DOHH2 (cell line): ENCODE measurements at regions not wholly inside any gene's neighbourhood (a gene's known extent, or its start where the extent isn't known, plus 50 kb on each side); places are given as distances from the start of the nearest gene placed in this dataset.

Experiments
- H3F3A ChIP-seq: fragments of 200-600 bp; sonication (generic), shearing (Covaris generic); 2 replicates; pipeline ENCODE4 v1.6.0; 2016; ENCODE audit warnings: antibody characterized with exemption, mild to moderate bottlenecking; ENCODE audit not compliant: control insufficient read depth, insufficient read depth
- H3K27ac ChIP-seq: fragments of 200-600 bp; sonication (generic); 2 replicates; pipeline ENCODE4 v1.5.1; 2014; ENCODE audit warnings: low read depth, mild to moderate bottlenecking, low read length, moderate library complexity
- H3K27me3 ChIP-seq: fragments of 200-600 bp; sonication (generic); 2 replicates; pipeline ENCODE4 v1.6.1; 2014; ENCODE audit warnings: mild to moderate bottlenecking, low read length, mixed read lengths; ENCODE audit not compliant: control insufficient read depth
- H3K36me3 ChIP-seq: fragments of 200-600 bp; sonication (generic); 2 replicates; pipeline ENCODE4 v1.6.1; 2014; ENCODE audit warnings: mild to moderate bottlenecking, low read length, moderate library complexity, mixed read lengths; ENCODE audit not compliant: control insufficient read depth
- H3K4me1 ChIP-seq: fragments of 200-600 bp; sonication (generic); 2 replicates; pipeline ENCODE4 v1.6.1; 2014; ENCODE audit warnings: mild to moderate bottlenecking, low read length, mixed read lengths; ENCODE audit not compliant: control insufficient read depth
- H3K4me2 ChIP-seq: fragments of 200-600 bp; sonication (generic); 2 replicates; pipeline ENCODE4 v1.6.0; 2014; ENCODE audit warnings: mild to moderate bottlenecking, low read length, moderate library complexity
- H3K4me3 ChIP-seq: fragments of 200-600 bp; sonication (generic); 2 replicates; pipeline ENCODE4 v1.5.1; 2014; ENCODE audit warnings: mild to moderate bottlenecking, low read length, mixed read lengths
- H3K79me2 ChIP-seq: fragments of 200-600 bp; sonication (generic); 2 replicates; pipeline ENCODE4 v1.6.1; 2014; ENCODE audit warnings: mild to moderate bottlenecking, low read length, mixed read lengths; ENCODE audit not compliant: control insufficient read depth
- H3K9me2 ChIP-seq: fragments of 200-600 bp; sonication (generic); replicated peaks from 2 replicates; pipeline ENCODE4 v1.6.1; 2014; ENCODE audit warnings: mild to moderate bottlenecking, low read length, mixed read lengths; ENCODE audit not compliant: control insufficient read depth
- H3K9me3 ChIP-seq: fragments of 200-600 bp; sonication (generic); 2 replicates; pipeline ENCODE4 v1.6.1; 2014; ENCODE audit warnings: antibody characterized with exemption, low read length, mixed read lengths; ENCODE audit not compliant: control insufficient read depth, insufficient read depth
- H4K20me1 ChIP-seq: fragments of 200-600 bp; sonication (generic); 2 replicates; pipeline ENCODE4 v1.6.0; 2014; ENCODE audit warnings: low read depth, mild to moderate bottlenecking, antibody characterized with exemption, low read length, moderate library complexity; ENCODE audit not compliant: control insufficient read depth, insufficient read depth
- CTCF ChIP-seq: fragments of 200-600 bp; sonication (generic); IDR thresholded peaks from one replicate; pipeline ENCODE4 v1.5.1; 2014; ENCODE audit warnings: antibody characterized with exemption, mild to moderate bottlenecking, low read depth, low read length; ENCODE audit not compliant: poor library complexity, severe bottlenecking
- EZH2phosphoT487 ChIP-seq: fragments of 200-600 bp; sonication (generic); IDR thresholded peaks from 2 replicates; pipeline ENCODE4 v1.6.1; 2017; ENCODE audit warnings: borderline replicate concordance, mild to moderate bottlenecking, antibody characterized with exemption, low read length, moderate library complexity, mixed read lengths

DNA sequence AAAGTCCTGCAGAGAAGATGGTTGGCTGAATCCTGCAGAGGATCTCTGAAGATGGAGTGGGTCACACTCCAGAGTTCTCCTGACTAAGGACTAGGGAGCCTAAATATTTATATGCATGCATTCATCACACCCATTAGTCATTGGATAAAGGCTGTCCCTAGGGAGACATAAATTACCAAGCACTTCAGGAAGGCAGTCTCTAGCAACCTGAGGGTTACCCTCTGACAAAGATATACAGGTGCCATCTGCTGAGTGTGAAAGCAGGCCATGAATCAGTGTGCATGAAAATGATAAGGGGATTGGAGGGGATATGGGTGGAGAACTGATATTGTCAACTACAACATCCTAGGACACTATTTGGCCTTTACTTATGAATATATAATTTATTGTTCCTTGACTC is 294.8 kb upstream of the DDX18 start:
- Histone ChIP-seq H3K27me3 (no peaks in the 10 kb centered on the region), H3K79me2 (no peaks in the 10 kb centered on the region), H3K36me3 (no peaks in the 10 kb centered on the region), H3F3A (no peaks in the 10 kb centered on the region), H3K4me1 (no peaks in the 10 kb centered on the region), H3K9me3 (no peaks in the 10 kb centered on the region), H4K20me1 (no peaks in the 10 kb centered on the region), H3K4me2 (no peak overlapping the region), H3K9me2 (no peaks in the 10 kb centered on the region), H3K27ac (no peak overlapping the region), H3K4me3 (no peak overlapping the region)
- no peak for TF ChIP-seq CTCF
- TF ChIP-seq EZH2phosphoT487 = no peak

GRCh38 chr2:117523267-117523666 is 291.2 kb upstream of the DDX18 start:
- H3K79me2 ChIP-seq = no peaks in the 10 kb centered on the region
- no peak overlapping the region for H3K4me2 ChIP-seq
- H3K27ac ChIP-seq = no peak overlapping the region
- no peaks in the 10 kb centered on the region for H3K9me3 ChIP-seq
- H4K20me1 ChIP-seq = no peaks in the 10 kb centered on the region
- no peaks in the 10 kb centered on the region for H3K4me1 ChIP-seq
- no peaks in the 10 kb centered on the region for H3K36me3 ChIP-seq
- no peak overlapping the region for H3K4me3 ChIP-seq
- no peaks in the 10 kb centered on the region for H3F3A ChIP-seq
- H3K27me3 ChIP-seq = no peaks in the 10 kb centered on the region
- TF ChIP-seq CTCF = no peak
- TF ChIP-seq EZH2phosphoT487 = no peak
- no peaks in the 10 kb centered on the region for H3K9me2 ChIP-seq

GRCh38 chr2:117523711-117524238 is 290.7 kb upstream of the DDX18 start:
- H3K9me3 ChIP-seq = no peaks in the 10 kb centered on the region
- no peaks in the 10 kb centered on the region for H3K36me3 ChIP-seq
- no peaks in the 10 kb centered on the region for H3F3A ChIP-seq
- H3K27me3 ChIP-seq = no peaks in the 10 kb centered on the region
- no peak overlapping the region for H3K4me3 ChIP-seq
- no peaks in the 10 kb centered on the region for H3K79me2 ChIP-seq
- no peak overlapping the region for H3K27ac ChIP-seq
- no peak overlapping the region for H3K4me2 ChIP-seq
- no peaks in the 10 kb centered on the region for H3K4me1 ChIP-seq
- H4K20me1 ChIP-seq = no peaks in the 10 kb centered on the region
- TF ChIP-seq CTCF (no peak), EZH2phosphoT487 (no peak)
- H3K9me2 ChIP-seq = no peaks in the 10 kb centered on the region
